GM12875 (cell line): ENCODE measurements at regions not wholly inside any gene's neighbourhood (a gene's known extent, or its start where the extent isn't known, plus 50 kb on each side); places are given as distances from the start of the nearest gene placed in this dataset.

Experiments
- H3K4me3 ChIP-seq: one replicate; pipeline ENCODE4 v1.5.1; 2011; ENCODE audit warnings: low read depth, low read length, control low read depth
- TF ChIP-seq, protein P1 (sequence below): IDR thresholded peaks from 2 replicates; pipeline ENCODE4 v1.5.1; 2011; ENCODE audit warnings: low read depth, mild to moderate bottlenecking, control low read depth, inconsistent platforms, low read length, moderate library complexity, borderline replicate concordance; ENCODE audit not compliant: insufficient read depth

GRCh38 chr14:98230411-98230810 is 1041.6 kb downstream of the BCL11B start:
- TF ChIP-seq, protein P1, sequence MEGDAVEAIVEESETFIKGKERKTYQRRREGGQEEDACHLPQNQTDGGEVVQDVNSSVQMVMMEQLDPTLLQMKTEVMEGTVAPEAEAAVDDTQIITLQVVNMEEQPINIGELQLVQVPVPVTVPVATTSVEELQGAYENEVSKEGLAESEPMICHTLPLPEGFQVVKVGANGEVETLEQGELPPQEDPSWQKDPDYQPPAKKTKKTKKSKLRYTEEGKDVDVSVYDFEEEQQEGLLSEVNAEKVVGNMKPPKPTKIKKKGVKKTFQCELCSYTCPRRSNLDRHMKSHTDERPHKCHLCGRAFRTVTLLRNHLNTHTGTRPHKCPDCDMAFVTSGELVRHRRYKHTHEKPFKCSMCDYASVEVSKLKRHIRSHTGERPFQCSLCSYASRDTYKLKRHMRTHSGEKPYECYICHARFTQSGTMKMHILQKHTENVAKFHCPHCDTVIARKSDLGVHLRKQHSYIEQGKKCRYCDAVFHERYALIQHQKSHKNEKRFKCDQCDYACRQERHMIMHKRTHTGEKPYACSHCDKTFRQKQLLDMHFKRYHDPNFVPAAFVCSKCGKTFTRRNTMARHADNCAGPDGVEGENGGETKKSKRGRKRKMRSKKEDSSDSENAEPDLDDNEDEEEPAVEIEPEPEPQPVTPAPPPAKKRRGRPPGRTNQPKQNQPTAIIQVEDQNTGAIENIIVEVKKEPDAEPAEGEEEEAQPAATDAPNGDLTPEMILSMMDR, result no peak
- H3K4me3 ChIP-seq, result no peak overlapping the region

DNA sequence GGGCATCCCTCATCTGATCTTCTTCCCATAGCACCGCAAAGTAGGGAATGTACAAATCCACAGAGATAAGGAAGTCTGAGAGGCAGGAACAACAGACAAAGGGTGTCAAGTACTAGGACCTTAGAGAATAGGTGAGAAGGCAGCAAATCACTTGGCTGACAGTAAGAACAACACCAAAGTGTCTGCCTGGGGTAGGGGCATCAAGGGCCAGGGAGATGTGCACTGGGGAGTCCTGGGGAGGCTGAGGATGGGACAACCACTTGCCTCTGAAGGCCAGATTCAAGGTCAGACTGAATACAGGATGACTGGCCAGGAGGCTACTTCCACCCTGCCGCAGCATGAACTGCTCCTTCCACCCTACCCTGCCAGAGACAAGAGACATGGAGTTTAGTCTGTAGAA is 1040.8 kb downstream of the BCL11B start:
- TF ChIP-seq, protein P1, result no peak
- H3K4me3 ChIP-seq, result no peak overlapping the region

DNA sequence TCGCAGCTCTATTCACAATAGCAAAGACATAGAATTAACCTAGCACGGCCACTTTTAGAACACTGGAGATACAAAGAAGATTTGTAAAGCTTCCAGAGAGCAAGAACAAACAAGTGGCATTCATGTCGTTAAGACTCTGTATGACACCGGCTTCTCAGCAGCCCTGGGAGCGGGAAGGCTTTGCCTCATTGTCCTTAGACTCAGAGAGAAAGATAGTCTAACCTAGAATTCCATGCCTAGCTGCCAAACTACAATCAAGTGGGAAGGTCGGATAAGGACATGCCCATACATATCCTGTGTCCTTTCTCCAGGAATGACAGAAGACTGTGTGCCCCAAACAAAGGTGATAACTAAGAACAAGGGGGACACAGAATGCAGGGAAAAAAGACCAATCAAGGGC is 1038.3 kb downstream of the BCL11B start:
- no peak overlapping the region for H3K4me3 ChIP-seq
- TF ChIP-seq, protein P1, result no peak

GRCh38 chr14:98234208-98234607 is 1037.8 kb downstream of the BCL11B start:
- TF ChIP-seq, protein P1, result no peak
- no peak overlapping the region for H3K4me3 ChIP-seq

DNA sequence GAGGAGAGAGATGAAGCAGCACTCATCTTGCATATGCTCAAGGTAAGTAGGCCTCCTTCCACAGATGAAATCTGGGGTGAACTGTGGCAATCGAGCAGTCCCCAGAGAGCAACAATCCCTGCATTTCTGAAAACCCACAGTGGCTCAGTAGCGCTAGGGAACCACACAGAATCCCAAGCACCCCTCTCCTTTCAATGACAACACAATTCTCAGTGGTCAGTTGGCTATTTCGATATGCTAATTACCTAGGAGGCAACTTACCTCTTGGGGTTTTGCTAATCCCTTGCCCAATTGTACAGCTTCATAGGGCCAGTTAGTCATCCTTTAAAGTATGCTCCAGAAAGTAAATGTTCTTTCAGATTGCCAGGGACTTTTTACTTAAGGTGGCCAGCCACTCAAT is 1035.7 kb downstream of the BCL11B start:
- TF ChIP-seq, protein P1, result no peak
- H3K4me3 ChIP-seq, result no peak overlapping the region

DNA sequence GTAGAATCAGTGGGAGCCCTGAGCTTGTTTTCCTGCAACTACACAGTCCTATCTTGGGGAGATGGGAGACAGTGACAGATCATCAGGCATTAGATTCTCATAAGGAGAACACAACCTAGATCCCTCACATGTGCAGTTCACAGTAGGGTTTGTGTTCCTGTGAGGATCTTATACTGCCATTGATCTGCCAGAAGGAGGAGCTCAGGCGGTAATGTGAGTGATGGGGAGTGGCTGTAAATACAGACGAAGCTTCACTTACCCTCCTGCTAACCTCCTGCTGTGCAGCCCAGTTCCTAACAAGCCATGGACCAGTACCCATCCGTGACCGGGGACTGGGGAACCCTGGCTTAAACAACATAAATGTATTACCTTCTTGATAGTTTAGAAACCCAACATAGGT is 1034.1 kb downstream of the BCL11B start:
- no peak overlapping the region for H3K4me3 ChIP-seq
- TF ChIP-seq, protein P1, result no peak

GRCh38 chr14:98240376-98240775 is 1031.6 kb downstream of the BCL11B start:
- no peak overlapping the region for H3K4me3 ChIP-seq
- TF ChIP-seq, protein P1, result no peak
